KMS-11 (cell line): ENCODE measurements at regions not wholly inside any gene's neighbourhood (a gene's known extent, or its start where the extent isn't known, plus 50 kb on each side); places are given as distances from the start of the nearest gene placed in this dataset.

Experiments used
- H2AFZ ChIP-seq: fragments of 200-600 bp; sonication (generic); 2 replicates; pipeline ENCODE4 v1.6.1; 2016; ENCODE audit warnings: antibody characterized with exemption, mixed run types, low read depth
- H3K27ac ChIP-seq: fragments of 200-600 bp; sonication (generic); 2 replicates; pipeline ENCODE4 v1.6.1; 2016; ENCODE audit warnings: mild to moderate bottlenecking, mixed run types
- H3K27me3 ChIP-seq: fragments of 200-600 bp; sonication (generic); 2 replicates; pipeline ENCODE4 v1.6.1; 2017; ENCODE audit warnings: mild to moderate bottlenecking, low read depth, mixed run types, moderate library complexity; ENCODE audit not compliant: insufficient read depth
- H3K36me3 ChIP-seq: fragments of 200-600 bp; sonication (generic); 2 replicates; pipeline ENCODE4 v1.6.1; 2017; ENCODE audit warnings: mild to moderate bottlenecking, mixed run types; ENCODE audit not compliant: insufficient read depth
- H3K4me1 ChIP-seq: fragments of 200-600 bp; sonication (generic); 2 replicates; pipeline ENCODE4 v1.6.1; 2016; ENCODE audit warnings: mild to moderate bottlenecking, low read depth, mixed run types; ENCODE audit not compliant: poor library complexity, severe bottlenecking
- H3K4me2 ChIP-seq: fragments of 200-600 bp; sonication (generic); 2 replicates; pipeline ENCODE4 v1.7.0; 2016; ENCODE audit warnings: mild to moderate bottlenecking, mixed run types
- H3K4me3 ChIP-seq: fragments of 200-600 bp; sonication (generic); IDR thresholded peaks from 2 replicates; pipeline ENCODE4 v1.6.1; 2017; ENCODE audit warnings: low read depth, low read length, mixed read lengths; ENCODE audit not compliant: insufficient read depth
- H3K79me2 ChIP-seq: fragments of 200-600 bp; sonication (generic); 2 replicates; pipeline ENCODE4 v1.6.1; 2016; ENCODE audit warnings: low read depth, mixed run types; ENCODE audit not compliant: insufficient read depth
- H3K9ac ChIP-seq: fragments of 200-600 bp; sonication (generic); 2 replicates; pipeline ENCODE4 v1.6.1; 2016; ENCODE audit warnings: mild to moderate bottlenecking, mixed run types
- H4K20me1 ChIP-seq: fragments of 200-600 bp; sonication (generic); 2 replicates; pipeline ENCODE4 v1.6.1; 2016; ENCODE audit warnings: mild to moderate bottlenecking, mixed run types; ENCODE audit not compliant: insufficient read depth
- CTCF ChIP-seq: fragments of 200-600 bp; sonication (generic); conservative IDR thresholded peaks from 2 replicates; pipeline ENCODE4 v1.6.1; 2017; ENCODE audit warnings: low read depth, mild to moderate bottlenecking, antibody characterized with exemption, low read length, moderate library complexity, mixed read lengths

- H3K4me2 ChIP-seq = no peak overlapping the region
- H3K36me3 ChIP-seq = no peaks in the 10 kb centered on the region
- no peaks in the 10 kb centered on the region for H4K20me1 ChIP-seq
- no peak overlapping the region for H3K9ac ChIP-seq
- no peak overlapping the region for H3K4me3 ChIP-seq
- no peak for TF ChIP-seq CTCF
- H3K79me2 ChIP-seq = no peaks in the 10 kb centered on the region
- H2AFZ ChIP-seq = no peak overlapping the region
- H3K27ac ChIP-seq = no peak overlapping the region
- H3K4me1 ChIP-seq = no peaks in the 10 kb centered on the region
- H3K27me3 ChIP-seq = no peaks in the 10 kb centered on the region
Observed at GRCh38 chr4:62135565-62136156, 935.5 kb downstream of the ADGRL3 start.

- Histone ChIP-seq H2AFZ (no peak overlapping the region), H3K4me1 (no peaks in the 10 kb centered on the region), H3K27ac (no peak overlapping the region), H4K20me1 (no peaks in the 10 kb centered on the region), H3K4me3 (no peak overlapping the region), H3K36me3 (no peaks in the 10 kb centered on the region), H3K9ac (no peak overlapping the region), H3K79me2 (no peaks in the 10 kb centered on the region), H3K27me3 (no peaks in the 10 kb centered on the region), H3K4me2 (no peak overlapping the region)
- no peak for TF ChIP-seq CTCF
Observed at GRCh38 chr4:62133977-62134376, 933.9 kb downstream of the ADGRL3 start.

- Histone ChIP-seq H3K9ac (no peak overlapping the region), H3K4me1 (no peaks in the 10 kb centered on the region), H2AFZ (no peak overlapping the region), H3K79me2 (no peaks in the 10 kb centered on the region), H4K20me1 (no peaks in the 10 kb centered on the region), H3K36me3 (no peaks in the 10 kb centered on the region), H3K27me3 (no peaks in the 10 kb centered on the region), H3K27ac (no peak overlapping the region), H3K4me3 (no peak overlapping the region), H3K4me2 (no peak overlapping the region)
- no peak for TF ChIP-seq CTCF
Observed at GRCh38 chr4:62133101-62133897, 933.2 kb downstream of the ADGRL3 start.

- no peak overlapping the region for H3K27ac ChIP-seq
- no peaks in the 10 kb centered on the region for H4K20me1 ChIP-seq
- H3K27me3 ChIP-seq = no peaks in the 10 kb centered on the region
- no peak overlapping the region for H2AFZ ChIP-seq
- no peaks in the 10 kb centered on the region for H3K36me3 ChIP-seq
- no peaks in the 10 kb centered on the region for H3K4me1 ChIP-seq
- no peak overlapping the region for H3K4me3 ChIP-seq
- TF ChIP-seq CTCF = no peak
- no peak overlapping the region for H3K9ac ChIP-seq
- H3K79me2 ChIP-seq = no peaks in the 10 kb centered on the region
- no peak overlapping the region for H3K4me2 ChIP-seq
Observed at GRCh38 chr4:62131049-62131448, 930.9 kb downstream of the ADGRL3 start.
